Gastroesophageal sphincter (tissue), 4 donors: ENCODE measurements at regions not wholly inside any gene's neighbourhood (a gene's known extent, or its start where the extent isn't known, plus 50 kb on each side); places are given as distances from the start of the nearest gene placed in this dataset.

Source experiments
- ATAC-seq: fragments of 150-250 bp; one replicate; pipeline ENCODE4 v1.9.1; 2016; ENCODE audit warnings: mild to moderate bottlenecking, moderate library complexity
- H3K27ac ChIP-seq, 4 donors: fragments of 200-600 bp; sonication (generic) in 3 of 4; 1 replicate in 3 of 4; 2 replicates in 1 of 4; pipeline ENCODE4 v1.5.1; 2016 to 2019
- H3K27me3 ChIP-seq: fragments of 200-600 bp; sonication (generic); one replicate; pipeline ENCODE4 v1.5.1; 2019
- H3K36me3 ChIP-seq, 2 donors: fragments of 200-600 bp; sonication (generic); one replicate each; pipeline ENCODE4 v1.5.1; 2019; ENCODE audit warnings: control low read depth in 1 of 2
- H3K4me1 ChIP-seq, 3 donors: fragments of 200-600 bp; sonication (generic); 1 replicate in 2 of 3; 2 replicates in 1 of 3; pipeline ENCODE4 v1.5.1; 2016 to 2019; ENCODE audit warnings: control low read depth in 2 of 3
- H3K4me3 ChIP-seq, 2 donors: fragments of 200-600 bp; sonication (generic); one replicate each; pipeline ENCODE4 v1.5.1; 2019; ENCODE audit warnings: mild to moderate bottlenecking in 1 of 2, moderate library complexity in 1 of 2
- H3K9me3 ChIP-seq, 3 donors: fragments of 200-600 bp; sonication (generic); one replicate each; pipeline ENCODE4 v1.5.1; 2017 to 2019; ENCODE audit warnings: control low read depth in 2 of 3
- EP300 ChIP-seq: sonication (generic); formaldehyde crosslinking; IDR thresholded peaks from one replicate; pipeline ENCODE4 v1.6.1; 2017; ENCODE audit warnings: antibody characterized with exemption, mild to moderate bottlenecking
- POLR2A ChIP-seq, 2 donors: fragments of 450-650 bp; IDR thresholded peaks; one replicate each; pipeline ENCODE4 v1.6.1; 2017; ENCODE audit warnings: antibody characterized with exemption in 2 of 2, mild to moderate bottlenecking in 2 of 2, moderate library complexity in 1 of 2
- POLR2AphosphoS5 ChIP-seq: sonication (generic); formaldehyde crosslinking; IDR thresholded peaks from one replicate; pipeline ENCODE4 v1.6.1; 2017; ENCODE audit warnings: antibody characterized with exemption
- WGBS, 2 donors: methylation state at CpG; one replicate each; pipeline ENCODE4 v1.1.5; 2018; ENCODE audit warnings: low coverage in 1 of 2; 5-methylcytosine and 5-hydroxymethylcytosine counted together
- TF ChIP-seq, protein P1 (sequence below), 4 experiments: fragments of 200-600 bp in 2 of 4; fragments of 450-650 bp in 2 of 4; sonication (generic) in 1 of 4; IDR thresholded peaks; one replicate each; pipeline ENCODE4 v1.5.1; 2017 to 2019; ENCODE audit warnings: antibody characterized with exemption in 4 of 4, mild to moderate bottlenecking in 2 of 4, moderate library complexity in 2 of 4

DNA sequence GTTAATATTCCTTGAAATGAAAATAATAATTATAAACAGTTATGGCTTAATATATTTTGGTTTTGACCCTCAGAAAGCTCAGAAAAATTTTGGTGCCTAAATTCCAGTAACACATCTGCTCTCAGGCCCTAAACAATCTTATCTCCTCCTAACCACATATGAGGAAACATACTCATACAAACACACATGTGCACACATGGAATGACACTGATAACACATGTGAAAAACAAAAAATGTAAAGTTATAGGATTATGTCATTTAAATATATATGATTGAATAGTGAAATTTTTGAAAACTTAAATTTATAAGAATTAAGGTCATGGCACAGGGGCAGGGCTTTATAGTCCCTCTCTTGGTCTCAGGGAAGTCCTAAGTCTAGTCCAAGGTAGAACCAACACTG, 127.2 kb upstream of the TRPC7 start:
- H3K9me3 ChIP-seq, result peaks cover 0 to 10% (median 0%) of the 10 kb centered on the region in 3 donors
- H3K27ac ChIP-seq, result no peak overlapping the region
- H3K36me3 ChIP-seq, result no peaks in the 10 kb centered on the region
- H3K4me1 ChIP-seq, result no peaks in the 10 kb centered on the region
- no peaks in the 10 kb centered on the region for H3K27me3 ChIP-seq
- no peak for ATAC-seq
- TF ChIP-seq POLR2A (IDR thresholded peaks at IDR 0.05) (no peak), POLR2AphosphoS5 (no peak), EP300 (no peak)
- TF ChIP-seq, protein P1, sequence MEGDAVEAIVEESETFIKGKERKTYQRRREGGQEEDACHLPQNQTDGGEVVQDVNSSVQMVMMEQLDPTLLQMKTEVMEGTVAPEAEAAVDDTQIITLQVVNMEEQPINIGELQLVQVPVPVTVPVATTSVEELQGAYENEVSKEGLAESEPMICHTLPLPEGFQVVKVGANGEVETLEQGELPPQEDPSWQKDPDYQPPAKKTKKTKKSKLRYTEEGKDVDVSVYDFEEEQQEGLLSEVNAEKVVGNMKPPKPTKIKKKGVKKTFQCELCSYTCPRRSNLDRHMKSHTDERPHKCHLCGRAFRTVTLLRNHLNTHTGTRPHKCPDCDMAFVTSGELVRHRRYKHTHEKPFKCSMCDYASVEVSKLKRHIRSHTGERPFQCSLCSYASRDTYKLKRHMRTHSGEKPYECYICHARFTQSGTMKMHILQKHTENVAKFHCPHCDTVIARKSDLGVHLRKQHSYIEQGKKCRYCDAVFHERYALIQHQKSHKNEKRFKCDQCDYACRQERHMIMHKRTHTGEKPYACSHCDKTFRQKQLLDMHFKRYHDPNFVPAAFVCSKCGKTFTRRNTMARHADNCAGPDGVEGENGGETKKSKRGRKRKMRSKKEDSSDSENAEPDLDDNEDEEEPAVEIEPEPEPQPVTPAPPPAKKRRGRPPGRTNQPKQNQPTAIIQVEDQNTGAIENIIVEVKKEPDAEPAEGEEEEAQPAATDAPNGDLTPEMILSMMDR (IDR thresholded peaks at IDR 0.05), result no peak
- no peak overlapping the region for H3K4me3 ChIP-seq

DNA sequence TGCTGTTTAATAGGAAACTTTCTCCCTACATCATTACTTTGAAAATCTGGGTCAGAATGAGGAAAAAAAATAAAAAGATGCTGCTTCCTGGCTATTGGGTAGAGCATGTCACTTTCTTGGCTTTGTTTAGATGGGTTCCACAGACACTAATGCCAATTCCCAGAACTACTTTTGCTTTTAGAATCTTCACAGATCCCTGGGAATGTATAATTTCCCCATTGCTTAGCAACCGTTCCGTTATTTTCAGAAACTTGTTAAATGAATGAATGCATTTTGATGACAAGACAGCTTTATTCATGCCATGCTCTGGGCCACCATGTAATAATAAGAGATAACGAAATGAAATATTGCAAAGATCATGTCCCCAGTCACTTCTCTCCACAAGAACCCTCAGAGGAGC, 126.5 kb upstream of the TRPC7 start:
- TF ChIP-seq EP300 (no peak), POLR2A (IDR thresholded peaks at IDR 0.05) (no peak), POLR2AphosphoS5 (no peak)
- TF ChIP-seq, protein P1 (IDR thresholded peaks at IDR 0.05), result no peak
- WGBS, 2 donors, result 30 to 48% methylated on average over 3 of the region's 3 CpGs
- Histone ChIP-seq H3K27ac (no peak overlapping the region), H3K4me1 (no peaks in the 10 kb centered on the region), H3K9me3 (peaks cover 0 to 10% (median 0%) of the 10 kb centered on the region in 3 donors), H3K4me3 (no peak overlapping the region), H3K27me3 (no peaks in the 10 kb centered on the region), H3K36me3 (no peaks in the 10 kb centered on the region)
- no peak for ATAC-seq

DNA sequence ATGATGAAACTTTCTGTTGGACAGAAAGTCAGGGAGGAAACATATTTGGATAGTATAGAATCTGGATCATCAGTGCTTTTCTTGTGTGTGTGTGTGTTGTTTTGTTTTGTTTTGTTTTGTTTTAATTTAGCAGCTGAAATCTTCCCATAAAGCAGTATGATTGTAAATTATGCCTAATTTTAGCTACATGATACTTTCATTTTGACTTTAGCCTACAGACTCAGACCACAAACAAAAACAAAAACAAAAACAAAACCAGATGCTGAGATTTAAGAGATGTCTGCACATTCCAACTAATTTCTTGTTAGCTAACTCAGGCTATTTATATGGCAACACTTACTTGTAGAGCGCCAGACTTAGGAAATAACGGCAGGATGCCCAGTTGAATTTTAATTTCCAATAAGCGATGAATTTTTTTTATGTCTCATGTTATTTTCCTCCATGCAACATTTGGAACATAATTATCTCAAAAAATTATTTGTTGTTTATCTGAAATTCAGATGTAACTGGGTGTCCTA, 119.5 kb upstream of the TRPC7 start:
- no peak for ATAC-seq
- Histone ChIP-seq H3K36me3 (no peaks in the 10 kb centered on the region), H3K4me3 (no peak overlapping the region), H3K4me1 (no peaks in the 10 kb centered on the region), H3K27ac (no peak overlapping the region), H3K9me3 (no peaks in the 10 kb centered on the region), H3K27me3 (no peaks in the 10 kb centered on the region)
- 88 to 93% methylated on average over 3 of the region's 3 CpGs for WGBS, 2 donors
- TF ChIP-seq, protein P1 (IDR thresholded peaks at IDR 0.05), result no peak
- TF ChIP-seq POLR2AphosphoS5 (no peak), EP300 (no peak), POLR2A (IDR thresholded peaks at IDR 0.05) (no peak)

DNA sequence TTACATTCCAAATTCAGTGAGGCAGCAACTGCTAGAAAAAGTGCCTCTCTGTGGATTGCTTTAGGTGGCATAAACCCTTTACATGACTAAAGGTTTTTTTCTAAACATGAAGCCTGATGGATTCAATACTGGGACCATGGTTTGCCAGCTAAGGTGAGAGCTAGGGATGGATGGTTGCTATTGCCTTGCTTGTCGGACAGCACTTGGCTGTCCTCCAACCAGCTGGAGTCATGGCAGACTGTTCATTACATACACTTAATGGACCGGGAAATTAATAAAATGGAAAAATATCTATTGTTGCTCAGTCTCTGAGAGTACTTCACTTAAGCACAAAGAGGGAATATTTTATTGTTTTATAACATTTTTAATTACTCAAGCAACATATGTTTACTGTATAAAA, 116.9 kb upstream of the TRPC7 start:
- Histone ChIP-seq H3K27ac (no peak overlapping the region), H3K9me3 (no peaks in the 10 kb centered on the region), H3K4me1 (no peaks in the 10 kb centered on the region), H3K36me3 (no peaks in the 10 kb centered on the region), H3K4me3 (no peak overlapping the region), H3K27me3 (no peaks in the 10 kb centered on the region)
- ATAC-seq, result no peak
- TF ChIP-seq POLR2A (IDR thresholded peaks at IDR 0.05), result no peak
- no peak for TF ChIP-seq EP300
- no peak for TF ChIP-seq POLR2AphosphoS5
- TF ChIP-seq, protein P1 (IDR thresholded peaks at IDR 0.05), result no peak
- 47 to 61% methylated on average over 2 of the region's 2 CpGs for WGBS, 2 donors

DNA sequence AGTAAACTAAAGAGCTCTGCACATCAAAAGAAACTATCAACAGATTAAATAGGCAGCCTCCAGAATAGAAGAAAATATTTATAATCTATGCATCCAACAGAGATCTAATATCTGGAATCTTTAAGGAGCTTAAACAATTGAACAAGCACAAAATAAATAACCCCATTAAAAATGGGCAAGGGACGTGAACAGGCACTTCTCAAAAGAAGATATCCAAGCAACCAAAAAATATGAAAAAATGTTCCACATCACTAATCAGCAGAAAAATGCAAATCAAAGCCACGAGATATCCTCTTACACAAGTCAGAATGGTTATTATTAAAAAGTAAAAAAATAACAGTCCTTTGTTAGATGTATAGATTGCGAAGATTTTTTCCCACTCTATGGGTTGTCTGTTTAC, 109.1 kb upstream of the TRPC7 start:
- Histone ChIP-seq H3K27me3 (no peaks in the 10 kb centered on the region), H3K9me3 (peaks cover 0 to 13% (median 0%) of the 10 kb centered on the region in 3 donors), H3K36me3 (no peaks in the 10 kb centered on the region), H3K27ac (no peak overlapping the region), H3K4me1 (no peaks in the 10 kb centered on the region), H3K4me3 (no peak overlapping the region)
- TF ChIP-seq, protein P1 (IDR thresholded peaks at IDR 0.05), result no peak
- TF ChIP-seq POLR2AphosphoS5, result no peak
- TF ChIP-seq EP300, result no peak
- TF ChIP-seq POLR2A (IDR thresholded peaks at IDR 0.05), result no peak
- 70 to 80% methylated on average over 3 of the region's 3 CpGs for WGBS, 2 donors
- ATAC-seq, result no peak
